Ovary (tissue), 3 donors: ENCODE measurements at regions not wholly inside any gene's neighbourhood (a gene's known extent, or its start where the extent isn't known, plus 50 kb on each side); places are given as distances from the start of the nearest gene placed in this dataset.

Experiments used
- CTCF ChIP-seq, 3 donors: fragments of 450-650 bp in 2 of 3; fragments of 200-600 bp in 1 of 3; IDR thresholded peaks; one replicate each; pipeline versions ENCODE4 v1.5.1 to v1.8.0; 2016 to 2022; ENCODE audit warnings: antibody characterized with exemption in 3 of 3, mild to moderate bottlenecking in 1 of 3
- EP300 ChIP-seq: sonication (generic); formaldehyde crosslinking; IDR thresholded peaks from one replicate; pipeline ENCODE4 v1.6.1; 2017; ENCODE audit warnings: antibody characterized with exemption
- POLR2A ChIP-seq: fragments of 450-650 bp; IDR thresholded peaks from one replicate; pipeline ENCODE4 v1.6.1; 2017; ENCODE audit warnings: antibody characterized with exemption, mild to moderate bottlenecking, moderate library complexity
- donor health status: DM: no; HTN: no; CAD: no.

- TF ChIP-seq POLR2A (no peak), CTCF (IDR thresholded peaks at IDR 0.05) (no peak), EP300 (no peak)
Observed at GRCh38 chr3:181633556-181633955, 78.2 kb upstream of the SOX2 start.
